OCI-LY7 (cell line): ENCODE measurements at regions not wholly inside any gene's neighbourhood (a gene's known extent, or its start where the extent isn't known, plus 50 kb on each side); places are given as distances from the start of the nearest gene placed in this dataset.
"Not testable (repeated sequence)": the region's sequence is repeated elsewhere in the genome, so short reads cannot be mapped to it uniquely, and the experiment has no call there.

ENCODE experiments used
- EZH2phosphoT487 ChIP-seq: fragments of 200-600 bp; sonication (generic); IDR thresholded peaks from 2 replicates; pipeline ENCODE4 v1.6.1; 2018; ENCODE audit warnings: low read depth, borderline replicate concordance, mild to moderate bottlenecking, mixed run types, antibody characterized with exemption, low read length, moderate library complexity, mixed read lengths
- TF ChIP-seq, protein P1 (sequence below): fragments of 200-600 bp; sonication (generic); conservative IDR thresholded peaks from 2 replicates; pipeline ENCODE4 v1.5.1; 2014; ENCODE audit warnings: mild to moderate bottlenecking, antibody characterized with exemption, low read length, moderate library complexity, mixed read lengths

DNA sequence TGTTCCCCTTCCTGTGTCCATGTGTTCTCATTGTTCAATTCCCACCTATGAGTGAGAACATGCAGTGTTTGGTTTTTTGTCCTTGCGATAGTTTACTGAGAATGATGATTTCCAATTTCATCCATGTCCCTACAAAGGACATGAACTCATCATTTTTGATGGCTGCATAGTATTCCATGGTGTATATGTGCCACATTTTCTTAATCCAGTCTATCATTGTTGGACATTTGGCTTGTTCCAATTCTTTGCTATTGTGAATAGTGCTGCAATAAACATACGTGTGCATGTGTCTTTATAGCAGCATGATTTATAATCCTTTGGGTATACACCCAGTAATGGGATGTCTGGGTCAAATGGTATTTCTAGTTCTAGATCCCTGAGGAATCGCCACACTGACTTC lies 712.5 kb upstream of the ADGRB3 start:
- TF ChIP-seq, protein P1, sequence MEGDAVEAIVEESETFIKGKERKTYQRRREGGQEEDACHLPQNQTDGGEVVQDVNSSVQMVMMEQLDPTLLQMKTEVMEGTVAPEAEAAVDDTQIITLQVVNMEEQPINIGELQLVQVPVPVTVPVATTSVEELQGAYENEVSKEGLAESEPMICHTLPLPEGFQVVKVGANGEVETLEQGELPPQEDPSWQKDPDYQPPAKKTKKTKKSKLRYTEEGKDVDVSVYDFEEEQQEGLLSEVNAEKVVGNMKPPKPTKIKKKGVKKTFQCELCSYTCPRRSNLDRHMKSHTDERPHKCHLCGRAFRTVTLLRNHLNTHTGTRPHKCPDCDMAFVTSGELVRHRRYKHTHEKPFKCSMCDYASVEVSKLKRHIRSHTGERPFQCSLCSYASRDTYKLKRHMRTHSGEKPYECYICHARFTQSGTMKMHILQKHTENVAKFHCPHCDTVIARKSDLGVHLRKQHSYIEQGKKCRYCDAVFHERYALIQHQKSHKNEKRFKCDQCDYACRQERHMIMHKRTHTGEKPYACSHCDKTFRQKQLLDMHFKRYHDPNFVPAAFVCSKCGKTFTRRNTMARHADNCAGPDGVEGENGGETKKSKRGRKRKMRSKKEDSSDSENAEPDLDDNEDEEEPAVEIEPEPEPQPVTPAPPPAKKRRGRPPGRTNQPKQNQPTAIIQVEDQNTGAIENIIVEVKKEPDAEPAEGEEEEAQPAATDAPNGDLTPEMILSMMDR, result not testable (repeated sequence)
- not testable (repeated sequence) for TF ChIP-seq EZH2phosphoT487
